CD4-positive, alpha-beta T cell treated with Interleukin-6 for 4 hours (primary cell): ENCODE measurements at regions not wholly inside any gene's neighbourhood (a gene's known extent, or its start where the extent isn't known, plus 50 kb on each side); places are given as distances from the start of the nearest gene placed in this dataset.

Experiments
- DNase-seq: peaks from one replicate; pipeline ENCODE4 v3.0.0-alpha.2; 2020; ENCODE audit warnings: mixed read lengths

GRCh38 chr7:387132-388022 lies 97.4 kb downstream of the FOXL3 start:
- no peak for DNase-seq

GRCh38 chr7:388023-388960 lies 98.3 kb downstream of the FOXL3 start:
- no peak for DNase-seq

- DNase-seq, result no peak
Measured at GRCh38 chr7:388961-389701, 99.2 kb downstream of the FOXL3 start.

GRCh38 chr7:389911-390601 lies 100.1 kb downstream of the FOXL3 start:
- DNase-seq, result no peak

- no peak for DNase-seq
Measured at GRCh38 chr7:390761-391410, 100.9 kb downstream of the FOXL3 start.

- no peak for DNase-seq
Measured at GRCh38 chr7:391411-391951, 101.5 kb downstream of the FOXL3 start.

GRCh38 chr7:391961-392524 lies 102.1 kb downstream of the FOXL3 start:
- no peak for DNase-seq

- DNase-seq, result no peak
Measured at GRCh38 chr7:392822-393221, 102.9 kb downstream of the FOXL3 start.

- DNase-seq, result no peak
Measured at GRCh38 chr7:395643-396042, 105.7 kb downstream of the FOXL3 start.

- no peak for DNase-seq
Measured at GRCh38 chr7:398888-399287, 108.9 kb downstream of the FOXL3 start.

GRCh38 chr7:400901-401485 lies 111.0 kb downstream of the FOXL3 start:
- DNase-seq, result no peak

GRCh38 chr7:401495-401894 lies 111.5 kb downstream of the FOXL3 start:
- no peak for DNase-seq

GRCh38 chr7:404812-405488 lies 114.7 kb downstream of the PDGFA start:
- no peak for DNase-seq

- DNase-seq, result no peak
Measured at GRCh38 chr7:405489-406211, 114.0 kb downstream of the PDGFA start.

- no peak for DNase-seq
Measured at GRCh38 chr7:407721-408539, 111.7 kb downstream of the PDGFA start.

- no peak for DNase-seq
Measured at GRCh38 chr7:408751-409311, 110.8 kb downstream of the PDGFA start.

GRCh38 chr7:409339-410281 lies 110.0 kb downstream of the PDGFA start:
- DNase-seq, result no peak
